Mononuclear cell (primary cell): ENCODE measurements at regions not wholly inside any gene's neighbourhood (a gene's known extent, or its start where the extent isn't known, plus 50 kb on each side); places are given as distances from the start of the nearest gene placed in this dataset.

Experiments
- H3K27me3 ChIP-seq: 2 replicates; pipeline ENCODE4 v1.6.0; 2011; ENCODE audit warnings: low read length, control low read depth; ENCODE audit not compliant: insufficient read depth
- H3K4me1 ChIP-seq: 2 replicates; pipeline ENCODE4 v1.5.1; 2011; ENCODE audit warnings: mild to moderate bottlenecking, low read length, control low read depth; ENCODE audit not compliant: insufficient read depth
- H3K4me3 ChIP-seq: 2 replicates; pipeline ENCODE4 v1.5.1; 2011; ENCODE audit warnings: mild to moderate bottlenecking, low read length, moderate library complexity
- H3K9me3 ChIP-seq: 2 replicates; pipeline ENCODE4 v1.5.1; 2011; ENCODE audit warnings: low read depth, mild to moderate bottlenecking, control low read depth, low read length

DNA sequence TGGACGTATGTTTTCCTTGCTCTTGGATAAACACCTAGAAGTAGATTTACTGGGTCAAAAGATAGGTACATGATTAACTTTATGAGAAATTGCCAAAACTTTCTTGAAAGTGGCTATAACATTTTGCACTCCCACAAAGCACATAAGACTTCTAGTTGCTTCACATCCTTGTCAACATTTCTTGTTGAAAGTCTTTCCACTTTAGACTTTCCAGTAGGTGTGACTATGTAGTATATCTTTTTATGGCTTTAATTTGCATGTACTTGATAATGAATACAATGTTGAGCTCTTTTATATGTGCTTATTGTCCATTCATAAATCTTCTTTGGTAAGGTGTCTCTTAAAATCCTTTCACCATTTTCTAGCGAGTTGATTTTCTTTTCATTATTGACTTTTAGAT, 241.2 kb upstream of the RPL38 start:
- Histone ChIP-seq H3K27me3 (no peaks in the 10 kb centered on the region), H3K9me3 (no peaks in the 10 kb centered on the region), H3K4me3 (no peak overlapping the region), H3K4me1 (peaks cover 4% of the 10 kb centered on the region)

DNA sequence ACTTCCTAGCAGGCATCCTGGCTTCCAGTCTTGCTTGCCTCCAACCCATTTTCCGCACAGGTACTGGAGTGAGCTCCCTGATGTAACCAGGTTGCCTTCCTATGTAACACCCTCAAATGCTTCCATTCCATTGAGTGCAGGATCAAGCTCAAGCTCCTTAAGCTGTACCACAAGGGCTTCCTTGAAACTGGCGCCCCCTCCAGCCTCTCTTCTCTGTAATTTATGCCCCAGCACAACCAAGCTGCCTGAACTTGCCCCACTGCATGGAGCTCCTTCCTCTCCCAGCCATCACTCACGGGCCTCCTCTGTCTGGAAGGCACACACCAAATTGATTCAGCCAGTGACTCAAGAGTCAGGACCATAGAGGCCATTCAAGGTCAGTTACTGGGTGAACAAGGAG, 234.8 kb upstream of the RPL38 start:
- Histone ChIP-seq H3K9me3 (no peaks in the 10 kb centered on the region), H3K27me3 (no peaks in the 10 kb centered on the region), H3K4me3 (no peak overlapping the region), H3K4me1 (peaks cover 21% of the 10 kb centered on the region)

DNA sequence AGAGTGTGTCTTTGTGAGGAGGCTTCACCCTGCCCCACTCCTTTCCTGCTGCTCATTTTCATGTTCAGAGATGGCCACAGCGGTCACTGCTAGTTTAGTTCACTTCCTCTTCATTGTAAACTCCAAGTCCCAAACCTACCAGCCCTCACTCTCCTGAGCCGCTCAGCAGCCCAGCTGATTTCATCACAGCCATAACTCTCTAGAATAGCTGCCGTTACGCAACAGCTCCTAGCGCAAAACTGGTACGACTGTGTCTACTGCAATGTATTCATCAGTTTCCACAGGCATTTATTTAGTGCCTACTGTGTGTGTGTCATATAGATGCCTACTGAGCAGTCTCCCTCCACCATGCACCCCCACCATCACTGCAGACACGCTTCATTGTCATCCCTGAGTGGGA, 233.5 kb upstream of the RPL38 start:
- H3K27me3 ChIP-seq: no peaks in the 10 kb centered on the region
- no peaks in the 10 kb centered on the region for H3K9me3 ChIP-seq
- no peak overlapping the region for H3K4me3 ChIP-seq
- peaks cover 21% of the 10 kb centered on the region for H3K4me1 ChIP-seq

DNA sequence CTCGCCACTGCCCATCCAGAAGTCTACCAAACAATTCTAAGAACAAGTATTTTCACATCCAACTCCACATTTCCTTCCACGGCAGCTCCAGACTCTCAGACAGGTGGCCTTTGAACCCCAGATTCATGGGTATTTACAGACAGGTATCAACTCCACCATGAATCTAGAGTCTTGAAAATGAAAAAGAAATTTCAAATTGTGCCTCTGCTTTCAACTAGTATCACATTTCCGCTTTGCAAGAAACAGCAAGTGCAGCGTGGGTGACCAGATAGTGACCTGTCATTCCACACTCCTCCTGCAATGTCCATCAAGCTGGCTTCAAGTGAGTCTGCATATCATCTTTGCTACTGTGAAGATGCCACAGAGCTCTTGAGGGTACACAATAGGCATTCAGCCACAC, 232.4 kb upstream of the RPL38 start:
- Histone ChIP-seq H3K27me3 (no peaks in the 10 kb centered on the region), H3K9me3 (no peaks in the 10 kb centered on the region), H3K4me3 (no peak overlapping the region), H3K4me1 (peaks cover 21% of the 10 kb centered on the region)

DNA sequence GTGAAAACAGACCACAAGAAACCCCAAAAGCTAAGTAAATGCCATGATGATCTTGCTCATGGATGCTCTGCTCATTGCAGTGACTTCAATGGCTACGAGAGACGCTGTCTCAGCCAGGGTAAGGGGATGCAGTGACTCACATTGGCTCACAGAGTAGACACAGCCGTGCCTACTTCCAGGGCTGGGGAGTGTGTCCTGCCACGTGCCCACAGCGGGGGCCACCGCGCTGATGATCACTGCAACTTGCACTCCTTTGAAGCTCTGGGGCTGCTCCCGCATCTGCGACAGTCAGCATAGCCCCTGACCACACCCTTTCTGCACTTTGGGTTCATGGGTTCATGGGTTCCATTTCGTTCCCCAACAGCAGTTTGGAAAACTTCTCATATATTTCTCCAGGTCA, 231.4 kb upstream of the RPL38 start:
- H3K4me1 ChIP-seq: peaks cover 21% of the 10 kb centered on the region
- H3K27me3 ChIP-seq: no peaks in the 10 kb centered on the region
- H3K9me3 ChIP-seq: no peaks in the 10 kb centered on the region

DNA sequence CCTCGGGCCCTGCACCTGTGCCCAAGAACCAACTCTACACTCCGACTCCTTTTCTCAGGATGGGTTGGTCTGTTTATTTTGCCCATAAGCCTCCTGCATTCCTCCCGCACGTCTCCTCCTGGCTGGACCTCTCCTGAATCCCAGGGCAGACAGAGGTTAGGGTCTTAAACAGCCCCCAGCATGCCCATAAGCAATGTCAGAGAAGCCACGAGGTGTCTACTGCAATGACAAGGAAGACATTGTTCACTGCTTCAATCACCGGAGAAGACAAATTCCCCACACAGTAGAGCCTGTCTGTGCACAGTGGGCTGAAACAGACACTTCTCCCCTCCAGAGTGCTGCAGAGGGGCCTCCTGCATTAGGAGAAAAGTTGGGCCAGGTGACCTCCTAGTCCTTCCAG, 230.6 kb upstream of the RPL38 start:
- Histone ChIP-seq H3K9me3 (no peaks in the 10 kb centered on the region), H3K27me3 (no peaks in the 10 kb centered on the region), H3K4me1 (peaks cover 21% of the 10 kb centered on the region), H3K4me3 (no peak overlapping the region)

More for the DNA sequence above, 231.4 kb upstream of the RPL38 start:
- no peak overlapping the region for H3K4me3 ChIP-seq

DNA sequence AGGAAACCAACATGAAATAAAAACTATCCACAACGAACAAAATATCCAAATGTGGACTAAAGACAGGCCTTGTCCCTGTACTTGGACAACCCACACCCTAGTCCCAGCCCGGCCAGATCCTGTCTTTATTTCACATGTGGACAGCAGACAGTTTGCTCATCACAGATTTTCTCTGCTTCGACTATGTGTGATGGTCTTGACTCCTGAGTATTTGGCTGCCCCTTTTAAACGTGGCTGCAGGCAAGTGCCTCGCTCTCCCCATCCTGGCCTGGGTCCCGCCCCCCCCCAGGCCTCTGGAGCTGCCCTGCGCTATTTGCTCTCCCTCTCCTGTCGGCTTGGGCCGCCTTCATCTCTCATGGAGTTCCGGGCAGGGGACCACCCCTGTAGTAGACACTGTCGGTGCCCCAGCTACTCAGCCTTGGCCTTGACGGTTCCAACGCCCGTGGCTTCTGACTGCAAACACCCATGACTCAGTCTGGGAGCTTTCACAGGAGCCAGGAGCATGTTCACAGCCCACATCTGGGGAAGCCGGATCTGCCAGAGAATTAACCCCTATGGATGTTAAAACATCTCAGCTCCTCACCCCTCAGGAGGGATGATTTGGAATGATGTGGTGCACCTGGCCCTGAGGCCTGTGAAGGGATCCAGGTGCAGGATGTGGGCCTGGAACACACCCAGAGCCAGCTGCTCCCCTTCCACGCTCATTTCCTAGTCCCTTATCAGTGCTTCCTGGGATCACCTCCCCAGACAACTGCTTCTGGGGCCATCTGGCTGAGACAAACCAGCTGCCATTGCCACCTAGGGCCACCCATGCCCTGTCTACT, 229.7 kb upstream of the RPL38 start:
- H3K9me3 ChIP-seq: no peaks in the 10 kb centered on the region
- no peak overlapping the region for H3K4me3 ChIP-seq
- peaks cover 21% of the 10 kb centered on the region for H3K4me1 ChIP-seq
- H3K27me3 ChIP-seq: no peaks in the 10 kb centered on the region

DNA sequence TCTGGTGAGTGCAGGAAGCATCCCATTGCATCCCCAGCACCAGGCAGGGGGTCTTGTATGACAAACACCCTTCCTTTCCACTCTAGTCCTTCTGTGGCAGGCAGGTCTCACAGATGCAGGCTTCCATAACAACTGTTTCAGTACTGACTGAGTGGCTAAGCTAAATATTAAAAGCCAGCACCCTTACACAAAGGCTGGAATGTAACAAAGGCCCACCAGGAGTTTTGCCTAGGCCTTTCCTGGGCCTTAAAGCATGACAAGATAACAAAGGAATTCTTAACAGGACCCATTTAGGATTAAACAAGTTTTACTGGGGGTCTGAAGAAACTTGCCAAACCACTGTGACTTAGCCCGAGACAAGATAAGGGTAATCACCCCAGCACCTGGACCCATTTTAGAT, 228.9 kb upstream of the RPL38 start:
- H3K4me1 ChIP-seq: peaks cover 16% of the 10 kb centered on the region
- H3K27me3 ChIP-seq: no peaks in the 10 kb centered on the region
- H3K9me3 ChIP-seq: no peaks in the 10 kb centered on the region
- H3K4me3 ChIP-seq: no peak overlapping the region

DNA sequence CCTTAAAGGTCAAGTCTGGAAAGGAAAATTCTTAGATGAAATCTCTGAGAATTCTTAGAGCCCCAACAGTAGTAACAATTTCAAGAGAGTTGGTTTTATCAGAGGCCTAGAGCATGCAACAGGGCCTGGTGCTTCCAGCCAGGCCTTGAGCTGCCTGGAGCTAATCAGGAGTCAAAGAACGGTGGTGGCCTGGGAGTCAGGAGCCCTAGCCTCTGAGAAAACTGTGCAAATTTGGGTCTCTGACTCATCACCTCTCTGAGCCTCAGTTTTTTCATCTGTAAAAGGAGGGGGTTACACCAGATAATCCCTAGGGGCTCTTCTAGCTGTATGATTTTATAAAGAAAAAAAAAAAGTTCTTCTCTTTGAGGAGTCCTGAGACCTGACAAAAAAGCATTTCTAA, 227.3 kb upstream of the RPL38 start:
- no peaks in the 10 kb centered on the region for H3K9me3 ChIP-seq
- H3K4me1 ChIP-seq: no peaks in the 10 kb centered on the region
- H3K4me3 ChIP-seq: no peak overlapping the region
- H3K27me3 ChIP-seq: no peaks in the 10 kb centered on the region

DNA sequence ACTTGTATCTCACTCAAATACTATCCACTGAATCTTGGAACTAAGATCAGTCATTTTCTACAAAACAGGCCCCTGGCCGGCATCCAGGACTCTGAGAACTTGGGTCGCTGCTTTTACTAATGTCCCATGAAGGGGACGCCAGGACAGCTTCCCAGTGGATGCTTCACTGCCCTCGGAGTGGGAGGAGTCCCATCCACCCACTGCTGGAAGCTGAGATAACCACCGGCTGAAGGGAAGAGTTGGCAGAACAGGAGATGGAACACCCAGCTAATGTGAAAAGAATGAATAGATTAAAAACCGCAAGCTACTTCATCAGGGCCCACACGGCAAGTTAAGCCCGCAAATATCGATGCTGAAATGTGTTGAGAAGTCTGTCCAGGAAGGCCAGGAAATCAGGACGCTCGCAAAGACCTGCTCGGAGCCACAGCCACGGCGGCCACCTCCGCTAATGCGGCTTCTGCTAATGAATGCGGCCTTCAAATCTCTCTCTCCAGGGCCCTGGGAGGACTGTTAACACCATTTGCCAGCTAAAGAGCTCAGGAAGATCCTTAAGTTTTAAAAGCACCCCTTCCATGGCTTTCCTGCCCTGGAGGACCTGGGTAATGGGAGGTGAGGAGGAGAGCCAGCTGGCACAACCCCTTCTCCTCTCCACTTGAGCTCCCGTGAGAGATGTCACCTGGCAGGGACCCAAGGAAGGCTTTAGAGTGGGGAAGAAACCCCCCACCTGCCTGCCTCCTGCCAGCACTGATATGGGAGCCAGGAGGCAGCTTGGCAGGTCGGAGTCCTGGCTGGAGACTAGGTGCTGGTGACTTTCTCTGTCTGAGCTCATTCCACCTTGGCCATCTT, 226.6 kb upstream of the RPL38 start:
- Histone ChIP-seq H3K27me3 (no peaks in the 10 kb centered on the region), H3K4me3 (no peak overlapping the region), H3K9me3 (no peaks in the 10 kb centered on the region), H3K4me1 (no peaks in the 10 kb centered on the region)

DNA sequence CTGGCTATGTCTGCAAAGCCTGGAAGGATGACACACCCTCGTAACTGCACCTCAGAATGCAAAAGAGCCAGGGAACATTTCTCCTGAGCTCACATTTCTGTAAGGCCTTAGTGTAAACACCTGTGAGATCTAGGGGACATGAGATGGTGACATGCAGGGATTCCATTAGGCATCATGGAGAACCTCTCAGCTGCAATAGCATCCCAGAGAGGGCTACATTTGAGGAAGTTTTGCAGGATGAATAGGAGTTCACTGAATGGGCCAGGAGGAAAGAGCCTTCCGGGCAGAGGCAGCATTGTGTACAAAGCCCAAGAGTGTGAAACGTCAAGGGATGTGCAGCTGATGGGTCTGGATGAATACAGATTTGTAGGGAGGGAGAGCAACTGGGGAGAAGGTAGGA, 223.0 kb upstream of the RPL38 start:
- Histone ChIP-seq H3K27me3 (no peaks in the 10 kb centered on the region), H3K4me3 (no peak overlapping the region), H3K4me1 (peaks cover 4% of the 10 kb centered on the region), H3K9me3 (no peaks in the 10 kb centered on the region)

DNA sequence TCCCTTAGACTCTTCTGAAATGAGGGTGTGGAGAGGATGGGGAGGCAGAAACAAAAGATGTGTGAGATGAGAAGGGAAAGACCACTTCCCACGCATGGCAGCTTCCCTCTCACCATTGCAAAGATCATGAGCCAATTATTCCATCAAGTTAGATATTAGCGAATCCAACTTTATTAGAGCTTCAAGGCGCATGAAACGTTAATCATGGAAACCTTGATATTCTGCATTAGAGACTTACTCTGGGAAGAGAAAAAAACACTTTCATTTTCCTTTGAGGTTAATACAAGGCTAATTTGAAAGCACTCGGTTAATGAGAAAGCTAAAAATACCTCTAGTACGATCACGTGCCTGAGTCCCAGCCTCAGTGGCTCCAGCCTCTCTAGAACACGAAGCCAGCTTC, 220.6 kb upstream of the RPL38 start:
- Histone ChIP-seq H3K4me3 (no peak overlapping the region), H3K4me1 (peaks cover 4% of the 10 kb centered on the region)

DNA sequence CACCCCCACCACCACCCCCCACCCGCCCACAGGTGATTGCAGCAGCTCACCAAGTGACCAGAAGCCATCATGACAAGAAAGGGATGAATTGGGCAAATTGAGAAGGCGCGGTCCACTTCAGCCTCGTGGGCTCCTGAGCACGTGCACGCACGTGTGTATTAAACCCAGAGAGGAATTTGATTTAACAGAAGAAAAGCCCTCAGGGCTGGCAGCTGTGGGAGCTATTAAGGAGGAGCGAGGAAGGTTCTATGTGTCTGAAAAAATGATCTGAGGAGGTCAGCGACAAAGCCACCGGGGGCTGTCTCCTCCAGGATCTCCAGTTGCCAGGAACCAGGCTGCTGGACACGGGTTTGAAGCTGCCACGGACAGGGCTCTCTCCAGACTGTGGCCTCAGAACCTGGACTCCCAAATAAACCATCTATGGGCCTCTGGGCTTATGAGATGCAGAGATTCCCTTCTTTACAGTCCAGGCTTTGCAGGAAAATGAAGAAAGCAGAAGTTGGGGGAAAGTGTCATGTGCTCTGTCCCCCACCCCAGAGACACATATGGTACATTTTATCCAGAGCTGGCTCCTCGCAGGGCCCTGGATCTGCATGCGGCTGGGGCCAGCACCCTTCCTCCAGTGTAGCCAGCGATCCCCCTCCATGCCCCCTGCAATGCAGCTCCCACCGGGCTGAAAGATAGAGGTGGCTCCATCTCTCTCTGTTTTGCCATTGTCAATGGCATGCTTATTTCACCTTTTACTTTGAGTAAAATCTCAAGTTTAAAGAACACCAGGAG, 219.7 kb upstream of the RPL38 start:
- Histone ChIP-seq H3K9me3 (no peaks in the 10 kb centered on the region), H3K4me3 (no peak overlapping the region), H3K4me1 (peaks cover 4% of the 10 kb centered on the region), H3K27me3 (no peaks in the 10 kb centered on the region)

More for the DNA sequence above, 220.6 kb upstream of the RPL38 start:
- no peaks in the 10 kb centered on the region for H3K9me3 ChIP-seq
- H3K27me3 ChIP-seq: no peaks in the 10 kb centered on the region

DNA sequence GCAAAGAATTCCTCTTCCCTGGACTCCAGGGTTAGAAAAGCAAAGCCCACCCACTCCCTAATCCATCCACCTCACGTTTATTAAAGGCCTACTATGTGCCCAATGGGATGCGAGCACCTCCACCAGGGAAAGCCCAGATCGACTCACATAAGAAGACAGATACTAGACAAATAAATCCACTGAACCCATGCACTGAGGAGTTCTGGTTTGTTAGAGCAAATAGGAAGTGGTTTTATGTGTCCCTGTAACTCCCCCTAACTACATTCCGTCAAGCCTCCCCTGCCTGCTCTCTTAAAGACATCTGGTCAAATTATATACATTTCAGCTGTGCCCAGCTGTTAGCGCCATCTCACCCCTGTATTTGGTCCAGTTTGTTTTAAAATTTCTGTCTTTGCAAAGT, 218.5 kb upstream of the RPL38 start:
- peaks cover 4% of the 10 kb centered on the region for H3K4me1 ChIP-seq
- H3K27me3 ChIP-seq: no peaks in the 10 kb centered on the region
- no peak overlapping the region for H3K4me3 ChIP-seq
- no peaks in the 10 kb centered on the region for H3K9me3 ChIP-seq

DNA sequence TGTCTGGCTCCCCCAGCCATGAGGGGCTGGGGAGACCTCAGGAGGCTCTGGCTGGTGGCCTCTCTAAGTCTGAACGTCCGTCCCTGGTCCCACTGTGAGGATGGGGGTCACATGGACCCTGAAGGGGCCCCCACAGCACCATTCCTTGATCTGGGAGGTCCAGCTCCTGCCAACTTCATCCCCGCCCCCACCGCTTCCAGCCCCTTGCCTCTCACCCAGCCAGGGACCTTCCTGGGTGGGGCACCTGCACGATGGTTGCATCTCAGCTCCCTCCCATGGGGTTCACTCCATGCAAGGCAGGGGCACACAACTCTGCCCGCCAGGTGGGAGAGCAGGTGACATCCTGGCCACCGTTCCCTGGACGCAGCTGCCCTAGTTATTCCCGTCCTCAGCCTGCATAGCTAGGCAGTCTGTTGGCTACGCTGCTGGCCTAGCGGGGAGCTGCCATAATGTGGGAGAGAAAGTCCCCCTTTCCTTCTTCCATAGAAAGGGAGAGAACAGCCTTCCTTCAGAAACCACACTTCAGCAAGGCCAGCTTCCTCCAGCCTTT, 217.9 kb upstream of the RPL38 start:
- no peaks in the 10 kb centered on the region for H3K27me3 ChIP-seq
- peaks cover 4% of the 10 kb centered on the region for H3K4me1 ChIP-seq
- H3K4me3 ChIP-seq: no peak overlapping the region
- no peaks in the 10 kb centered on the region for H3K9me3 ChIP-seq
